8988T (cell line): ENCODE measurements at regions not wholly inside any gene's neighbourhood (a gene's known extent, or its start where the extent isn't known, plus 50 kb on each side); places are given as distances from the start of the nearest gene placed in this dataset.

ENCODE experiments used
- DNase-seq: peaks from one replicate; pipeline ENCODE4 v3.0.0; 2011

DNA sequence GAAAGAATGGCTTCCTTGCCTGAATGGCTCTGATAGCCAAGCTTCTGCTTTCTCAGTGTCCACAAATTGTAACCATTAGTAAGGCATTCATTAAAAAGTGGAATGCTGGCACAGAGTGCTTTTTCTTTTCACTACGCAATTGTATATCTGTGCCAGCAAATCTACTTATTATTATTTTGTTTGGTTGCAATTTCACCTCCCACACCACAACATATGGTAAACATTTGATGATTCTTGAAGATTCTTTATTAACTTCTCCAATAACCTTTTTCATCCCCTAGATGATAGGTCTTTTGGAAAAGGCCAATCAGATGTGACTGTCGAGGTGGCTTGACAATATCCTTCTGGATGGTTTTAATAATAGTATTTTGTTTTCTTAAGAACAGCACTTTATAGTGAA lies 234.1 kb downstream of the TMEM38B start:
- DNase-seq: no peak

DNA sequence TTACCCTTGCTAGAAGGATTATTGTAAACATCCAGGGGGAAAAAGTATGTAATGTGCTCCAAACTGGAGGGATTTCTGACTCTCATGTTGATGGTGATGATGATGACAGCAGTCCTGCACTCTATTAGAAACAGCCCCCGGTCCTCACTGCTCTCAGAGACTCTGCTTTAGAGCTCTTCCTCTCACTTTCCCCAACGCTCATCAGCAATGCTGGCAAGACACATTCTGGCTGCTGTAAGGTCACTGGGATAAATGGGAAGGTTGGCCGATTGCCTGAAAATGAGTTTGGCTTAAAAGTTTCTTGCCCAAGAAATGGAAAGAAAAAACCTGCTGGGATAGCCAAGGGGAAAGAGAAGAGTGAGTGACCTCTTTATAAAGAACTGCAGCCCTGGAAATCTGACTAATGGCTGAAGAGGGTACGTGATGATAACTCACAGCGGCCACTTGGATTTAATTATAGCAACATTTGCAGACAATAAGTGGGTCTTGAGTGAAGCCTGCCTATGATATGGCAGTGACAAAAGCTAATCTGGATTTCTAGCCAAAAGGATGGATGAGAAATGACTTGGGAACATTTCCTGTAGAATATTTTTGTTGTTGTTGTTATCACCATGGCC lies 235.8 kb downstream of the TMEM38B start:
- DNase-seq: no peak

DNA sequence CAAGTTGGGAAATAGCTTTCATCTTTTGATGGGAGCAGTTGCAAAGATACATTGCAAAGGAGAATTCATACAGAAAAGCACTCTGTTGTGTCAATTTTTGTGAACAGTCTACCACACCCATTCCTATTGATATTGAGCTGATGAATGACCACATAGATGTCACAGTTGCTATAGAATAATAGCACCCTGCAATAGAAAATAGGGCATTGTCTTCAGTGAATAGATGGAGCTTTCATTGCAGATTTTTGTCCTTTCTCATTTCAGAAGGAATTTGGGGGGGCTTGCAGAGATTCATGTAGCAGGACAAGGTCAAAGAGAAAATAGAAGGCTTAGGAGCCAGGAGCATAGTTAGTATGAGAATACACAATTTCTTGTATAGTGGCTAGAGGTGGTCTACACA lies 237.9 kb downstream of the TMEM38B start:
- no peak for DNase-seq

DNA sequence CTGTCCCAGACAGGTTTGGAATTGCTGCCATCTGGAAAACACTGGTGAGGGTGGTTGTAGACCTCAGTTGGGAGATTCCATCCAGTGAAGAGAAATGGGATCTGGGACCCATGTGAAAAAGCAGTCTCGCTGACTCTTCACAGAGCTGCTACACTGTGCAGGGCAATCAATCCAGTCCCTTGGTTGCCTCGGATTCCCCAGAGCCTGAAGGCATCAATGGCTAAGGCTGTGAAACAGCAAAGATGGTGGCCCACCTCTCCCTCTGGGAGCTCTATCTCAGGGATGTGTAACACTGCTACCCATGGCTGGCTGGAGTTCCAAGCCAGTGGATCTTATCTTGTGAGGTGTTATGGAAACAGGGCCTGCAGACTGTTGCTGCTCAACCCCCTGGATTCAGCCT lies 256.1 kb downstream of the TMEM38B start:
- DNase-seq: no peak

DNA sequence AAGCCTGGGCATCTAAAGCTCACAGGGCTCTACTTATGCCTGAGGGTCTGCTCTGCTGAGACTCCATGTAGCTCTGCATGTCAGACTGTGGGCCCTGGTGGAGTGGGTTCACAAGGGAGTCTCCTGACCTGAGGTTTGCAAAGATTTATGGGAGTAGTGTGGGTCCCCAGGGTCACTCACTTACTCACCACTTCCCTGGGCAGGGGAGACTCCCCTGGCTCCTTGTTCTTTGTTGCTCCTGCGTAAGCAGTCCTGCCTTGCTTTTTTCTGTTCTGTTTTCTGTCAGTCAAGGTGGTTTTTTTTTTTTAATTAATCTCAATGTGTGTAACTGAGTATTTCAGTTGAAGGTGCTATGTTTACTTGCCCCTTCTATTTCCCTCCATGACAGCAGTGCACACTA lies 256.6 kb downstream of the TMEM38B start:
- no peak for DNase-seq

DNA sequence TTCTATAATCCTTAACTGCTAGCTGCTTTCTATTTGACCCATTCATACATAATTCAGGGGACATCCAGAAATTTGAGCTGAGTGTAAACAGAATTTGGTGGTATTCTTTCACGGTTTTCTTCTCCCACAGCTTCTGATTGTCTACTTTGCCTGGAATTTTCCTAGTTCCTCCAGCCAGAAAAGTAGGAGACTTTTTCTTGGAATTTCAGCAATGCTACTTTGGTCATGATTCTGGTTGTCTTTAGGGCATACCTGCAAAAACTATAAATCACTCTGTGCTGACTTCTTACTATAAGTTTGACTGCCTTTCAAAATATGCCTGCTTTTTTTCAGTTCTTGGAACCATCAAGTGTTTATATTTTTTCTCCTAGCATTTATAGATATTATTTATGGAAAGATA lies 260.2 kb downstream of the TMEM38B start:
- DNase-seq: no peak

DNA sequence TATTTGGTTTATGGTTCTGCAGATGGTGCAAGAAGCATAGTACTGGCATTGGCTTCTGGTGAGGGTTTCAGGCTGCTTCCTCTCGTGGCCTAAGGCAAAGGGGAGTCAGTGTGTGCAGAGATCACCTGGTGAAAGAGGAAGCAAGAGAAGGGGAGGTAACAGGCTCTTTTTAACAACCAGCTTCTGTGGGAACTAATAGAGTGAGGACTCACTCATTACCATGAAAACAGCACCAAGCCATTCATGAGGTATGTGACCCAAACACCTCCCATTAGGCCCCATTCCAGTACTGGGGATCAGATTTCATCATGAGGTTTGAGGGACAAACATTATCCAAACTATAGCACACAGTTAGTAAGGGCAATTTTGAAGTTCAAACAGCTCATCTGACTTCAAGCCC lies 263.5 kb downstream of the TMEM38B start:
- DNase-seq: no peak

DNA sequence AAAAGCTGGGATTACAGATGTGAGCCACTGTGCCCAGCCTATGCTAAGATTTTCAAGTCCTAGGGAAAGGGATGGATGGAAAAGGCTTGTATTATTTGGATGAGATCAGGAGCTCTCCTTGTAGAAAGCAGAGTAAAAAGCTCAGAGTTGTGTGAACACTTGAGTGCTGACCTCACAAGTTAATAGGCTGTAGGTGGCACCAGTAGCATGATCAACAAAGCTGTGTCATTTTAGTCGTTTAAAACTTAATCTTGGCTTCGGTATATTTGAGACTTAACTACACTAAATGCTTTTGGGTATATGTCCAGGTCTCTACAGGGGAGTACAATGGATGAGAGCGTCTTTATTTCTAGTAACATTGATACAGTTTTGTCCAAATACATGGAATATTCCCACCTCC lies 264.2 kb downstream of the TMEM38B start:
- DNase-seq: no peak

DNA sequence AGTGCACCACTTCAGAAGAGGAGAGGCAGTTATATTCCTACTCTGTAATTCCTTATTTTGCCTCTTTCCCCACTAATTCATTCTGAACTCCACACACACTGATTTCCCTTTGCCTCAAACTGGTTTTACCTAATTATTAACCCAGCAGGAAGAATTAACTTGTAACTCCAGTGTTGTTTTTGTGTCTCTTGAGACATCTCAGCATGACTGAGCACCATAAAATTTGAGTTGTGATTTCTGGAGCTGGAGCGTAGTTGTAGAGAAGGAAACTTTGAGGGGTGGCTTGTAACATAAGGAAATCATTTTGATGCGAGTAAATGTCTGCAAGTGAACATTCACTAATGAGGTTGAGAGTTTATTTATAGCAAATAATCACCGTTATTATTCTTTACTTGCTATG lies 265.2 kb downstream of the TMEM38B start:
- no peak for DNase-seq

DNA sequence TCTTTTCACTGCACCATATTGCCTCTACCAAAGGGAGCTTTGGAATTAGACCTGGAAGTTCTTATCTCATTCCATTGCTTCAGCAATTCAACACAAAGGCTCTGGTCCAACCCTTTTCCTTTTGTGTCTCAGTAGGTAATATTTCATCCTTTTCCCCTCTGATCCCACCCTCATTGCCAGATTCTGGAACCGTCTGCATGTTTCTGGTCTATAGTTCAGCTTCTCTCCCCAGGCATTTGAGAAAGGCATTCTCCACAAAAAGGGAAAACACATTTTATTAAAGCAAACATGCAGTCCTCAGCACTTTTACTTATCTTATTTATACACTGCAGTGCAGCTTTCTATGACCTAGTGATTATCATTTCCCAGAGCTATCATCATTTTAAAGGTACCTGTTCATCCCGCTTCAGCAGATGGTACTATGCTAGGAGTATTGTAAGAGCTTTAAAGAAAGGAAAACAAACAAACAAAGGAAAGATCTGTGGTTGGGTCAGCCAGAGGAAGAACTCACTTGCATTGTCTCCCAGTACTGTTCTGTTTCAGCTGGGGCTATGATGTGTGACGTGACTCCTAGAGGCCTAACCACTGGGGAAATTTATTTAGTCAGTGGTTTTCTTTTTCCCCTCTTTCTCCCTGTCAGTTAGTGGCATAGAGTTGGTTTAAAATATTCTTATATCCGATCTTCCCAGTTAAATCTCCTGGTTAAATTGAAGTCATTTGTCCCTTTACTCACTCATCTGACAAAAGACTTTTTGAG lies 269.2 kb downstream of the TMEM38B start:
- DNase-seq: no peak

DNA sequence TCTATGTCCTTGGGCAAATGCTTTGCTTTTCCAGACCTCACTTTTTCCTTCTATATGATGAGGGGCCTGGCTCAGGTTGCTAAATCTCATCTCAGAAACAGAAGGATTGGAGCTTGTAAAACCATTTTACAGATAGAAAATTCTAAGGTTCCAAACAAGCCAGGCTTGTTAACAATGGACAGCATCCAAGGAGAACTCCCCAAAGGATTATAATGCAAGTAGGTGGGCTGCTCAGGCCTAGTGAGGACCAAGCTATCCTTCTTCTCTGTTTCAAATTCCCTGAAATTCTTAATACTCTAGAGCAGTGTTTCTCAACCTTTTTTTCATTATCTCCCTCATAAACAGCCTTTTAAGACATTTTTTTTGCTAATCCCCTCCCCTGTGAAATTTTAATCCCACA lies 269.8 kb downstream of the TMEM38B start:
- no peak for DNase-seq

DNA sequence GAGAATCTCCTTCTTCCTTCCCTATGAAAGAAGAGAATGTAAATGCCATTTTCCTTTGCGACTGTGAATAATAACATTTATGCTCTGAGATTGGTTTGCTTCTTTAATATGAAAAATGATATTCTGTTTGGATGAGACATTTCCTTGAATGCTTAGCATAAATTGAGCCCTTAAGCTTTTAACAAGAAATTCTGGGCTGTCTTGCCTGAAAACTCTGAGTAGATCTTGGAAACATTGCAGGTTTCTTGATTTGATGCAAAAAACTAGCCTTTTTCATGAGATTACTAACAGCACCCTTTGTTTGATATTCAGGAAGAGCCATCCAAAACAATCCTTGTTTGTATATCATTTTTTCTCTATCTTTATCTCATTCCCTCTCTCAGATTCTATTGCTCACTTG lies 272.5 kb downstream of the TMEM38B start:
- no peak for DNase-seq

DNA sequence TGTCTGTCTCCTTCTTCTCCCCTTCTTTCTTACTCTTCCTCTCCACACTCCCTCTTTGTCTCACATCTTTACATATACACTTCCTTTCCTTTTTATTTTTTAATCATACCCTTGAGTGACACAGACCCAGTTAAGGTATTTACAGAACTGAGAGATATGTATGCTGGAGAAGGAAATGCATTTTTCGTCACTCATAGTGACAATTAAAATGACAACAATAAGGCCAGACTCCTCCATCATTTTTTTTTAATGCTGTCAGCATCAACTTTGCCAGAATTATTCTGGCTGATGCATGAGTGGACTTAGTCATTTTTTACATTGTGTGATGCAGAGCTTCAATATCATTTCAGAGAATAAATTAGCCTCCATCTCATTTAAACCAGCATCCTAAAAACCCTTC lies 272.9 kb downstream of the TMEM38B start:
- DNase-seq: no peak

DNA sequence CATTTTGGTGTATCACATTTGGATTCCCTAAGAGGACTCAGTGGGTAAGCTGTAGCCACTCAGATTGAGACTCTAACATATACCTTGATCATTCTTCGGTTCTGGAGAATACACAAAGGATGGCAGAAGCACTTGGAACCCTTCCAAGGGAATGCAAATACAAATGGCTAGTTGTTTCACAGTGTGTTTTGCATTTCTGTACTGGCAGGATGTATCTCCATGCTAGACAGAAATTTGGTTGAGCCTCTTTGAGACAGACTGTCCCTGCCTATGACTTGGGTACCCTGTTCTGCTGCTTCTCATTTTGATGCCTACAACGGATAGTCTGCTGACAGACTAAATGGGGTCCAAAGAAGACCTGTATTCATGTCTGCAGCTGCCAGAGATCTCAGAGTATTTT lies 273.5 kb downstream of the TMEM38B start:
- no peak for DNase-seq

DNA sequence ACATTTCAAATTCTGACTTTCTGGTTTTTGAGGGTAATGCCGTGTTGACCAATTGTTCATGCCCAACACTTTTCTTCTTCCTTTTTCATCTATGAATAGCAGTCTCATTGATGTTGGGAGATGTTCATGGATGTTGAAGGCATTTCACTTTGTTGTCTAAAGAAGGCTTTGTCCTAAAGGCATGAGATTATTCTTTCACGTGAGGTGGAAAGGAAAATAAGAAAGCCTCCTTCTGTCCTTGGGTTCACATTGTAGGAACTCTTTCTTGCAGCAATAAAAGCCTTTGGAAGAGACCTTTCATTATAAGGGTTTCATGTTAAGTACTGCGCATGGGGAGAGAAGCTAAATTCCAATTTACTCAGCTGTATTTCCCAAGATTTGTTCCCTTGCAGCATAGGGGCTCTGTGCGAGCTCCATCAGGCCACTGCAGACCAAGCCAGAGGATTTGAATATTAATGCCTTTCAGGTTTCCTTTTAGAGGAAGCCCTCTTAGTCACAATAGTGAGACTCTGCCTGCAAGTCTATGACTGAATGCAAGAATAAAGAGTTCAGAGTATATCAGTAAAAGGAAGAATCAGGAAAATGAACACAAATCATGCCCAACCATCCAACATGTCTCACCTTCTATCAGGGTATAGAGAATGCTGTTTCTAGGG lies 274.6 kb downstream of the TMEM38B start:
- no peak for DNase-seq

DNA sequence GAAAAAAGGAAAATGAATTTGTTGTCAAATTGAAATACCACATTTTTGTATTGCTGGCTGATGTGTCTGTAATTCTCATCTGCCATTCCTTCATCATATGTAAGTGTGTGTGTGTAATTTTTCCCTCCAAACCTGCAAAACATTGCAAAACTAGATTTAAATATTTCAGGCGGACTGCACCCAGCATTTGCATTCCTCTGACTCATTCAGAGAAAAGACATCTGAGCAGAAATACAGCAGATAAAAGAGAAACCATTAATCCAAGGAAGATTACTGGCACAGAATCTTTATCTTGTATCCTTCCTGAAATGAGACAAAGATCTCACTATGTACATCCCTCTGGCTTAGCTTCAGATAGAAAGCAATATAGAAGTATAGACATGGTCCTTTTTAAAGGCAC lies 275.3 kb downstream of the TMEM38B start:
- DNase-seq: no peak

DNA sequence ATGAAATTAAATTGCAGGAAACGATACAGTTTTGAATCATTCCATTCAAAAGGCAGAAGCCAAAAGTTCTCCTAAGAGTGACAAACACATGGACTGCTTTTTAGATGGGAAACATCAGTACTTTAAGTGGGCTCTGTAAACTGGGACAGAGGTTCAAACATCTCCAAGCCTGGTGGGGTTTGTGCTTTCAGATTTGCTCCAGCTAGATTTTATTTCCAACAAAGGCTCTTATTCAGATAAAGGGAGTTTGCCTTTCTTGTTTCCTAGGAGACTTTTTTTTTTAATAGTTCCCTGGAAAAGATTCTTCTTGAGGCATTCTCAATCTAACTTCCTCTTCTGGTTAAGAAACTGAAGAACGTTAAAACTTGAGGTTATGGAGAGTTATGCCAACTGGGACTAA lies 277.6 kb downstream of the TMEM38B start:
- no peak for DNase-seq

DNA sequence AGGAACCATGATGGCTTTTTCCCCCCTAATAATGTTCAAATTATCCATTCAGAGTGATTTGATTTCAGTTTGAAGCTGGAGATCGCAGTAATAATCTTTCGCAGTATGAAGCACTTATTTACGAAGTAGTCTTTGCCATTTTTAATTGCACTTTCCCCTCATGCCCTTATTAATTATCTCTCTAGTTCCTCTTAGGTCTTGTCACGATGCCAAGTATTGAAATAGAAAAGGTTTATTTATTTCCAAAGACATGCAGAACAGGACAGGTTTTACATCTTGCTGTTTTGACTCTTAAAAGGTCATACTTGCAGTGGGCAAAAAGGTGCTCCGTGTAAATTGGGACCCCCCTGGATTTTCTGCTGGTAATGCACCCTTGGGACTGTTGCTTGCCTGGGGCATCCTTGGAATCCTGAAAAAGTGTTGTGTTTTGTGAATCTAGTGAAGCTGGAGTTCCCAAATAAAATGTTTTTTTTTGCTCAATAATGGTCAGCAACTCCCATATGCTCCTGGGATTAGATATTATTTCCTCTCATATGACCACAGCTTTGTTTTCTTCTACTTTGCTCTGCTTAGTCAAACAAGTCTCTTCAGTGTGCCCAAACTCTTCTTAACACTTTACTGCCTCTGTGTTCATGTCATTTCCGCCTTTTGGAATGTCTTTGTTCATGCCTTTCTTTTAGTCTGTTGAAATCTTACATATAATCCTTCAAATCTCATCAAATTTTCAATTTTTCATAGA lies 278.3 kb downstream of the TMEM38B start:
- no peak for DNase-seq

DNA sequence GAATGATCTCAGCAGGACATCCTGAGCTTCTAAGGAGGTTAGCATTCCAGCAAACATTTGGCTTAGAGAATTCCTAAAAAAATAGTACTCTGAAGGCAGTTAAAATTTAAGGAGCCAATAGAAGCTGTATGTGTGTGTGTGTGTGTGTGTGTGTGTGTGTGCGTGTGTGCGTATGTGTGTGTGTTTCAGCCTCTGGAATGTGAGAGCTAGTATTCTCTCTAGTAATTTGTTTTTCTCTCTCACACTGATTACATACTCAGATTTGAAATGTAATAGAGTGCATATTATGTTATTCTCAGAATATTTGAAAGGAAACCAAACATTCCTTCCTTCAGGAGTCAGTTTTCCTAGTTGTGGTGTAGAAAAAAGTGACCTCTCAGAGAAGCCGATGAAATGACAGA lies 279.6 kb downstream of the TMEM38B start:
- no peak for DNase-seq

DNA sequence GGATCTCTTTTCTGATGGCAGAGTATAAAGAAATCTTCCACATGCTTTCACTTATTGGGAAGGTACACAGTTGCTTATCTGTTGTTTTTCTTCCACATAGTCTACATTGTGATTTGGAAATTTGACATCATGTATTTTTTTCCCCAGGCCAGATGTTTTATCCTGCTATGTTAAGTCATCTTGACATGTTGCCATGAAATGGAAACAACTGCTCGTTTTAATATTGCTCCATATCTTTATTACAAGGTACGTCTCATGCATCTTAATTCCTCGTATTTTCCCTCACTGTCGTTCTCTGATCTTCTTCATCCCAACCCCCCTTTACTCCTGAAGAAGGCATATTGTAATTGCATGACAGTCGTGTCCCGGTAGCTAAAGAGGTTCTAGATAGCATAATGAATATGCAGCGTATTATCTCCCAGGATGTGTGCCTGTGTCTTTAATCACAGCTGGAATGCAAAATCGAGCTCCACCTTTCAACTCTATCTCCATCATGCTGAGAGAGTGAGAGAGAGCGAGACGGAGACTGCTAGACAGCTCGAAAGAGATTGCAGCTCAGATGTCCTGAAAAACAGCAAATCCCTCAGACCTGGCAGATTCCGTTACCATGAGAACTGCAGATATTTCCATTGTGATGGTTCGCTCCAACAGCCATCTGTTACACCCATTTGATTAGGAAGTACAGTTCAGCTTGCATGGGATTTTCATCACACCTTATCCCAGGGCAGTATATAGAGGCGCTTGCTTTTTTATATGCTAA lies 281.7 kb downstream of the TMEM38B start:
- no peak for DNase-seq

DNA sequence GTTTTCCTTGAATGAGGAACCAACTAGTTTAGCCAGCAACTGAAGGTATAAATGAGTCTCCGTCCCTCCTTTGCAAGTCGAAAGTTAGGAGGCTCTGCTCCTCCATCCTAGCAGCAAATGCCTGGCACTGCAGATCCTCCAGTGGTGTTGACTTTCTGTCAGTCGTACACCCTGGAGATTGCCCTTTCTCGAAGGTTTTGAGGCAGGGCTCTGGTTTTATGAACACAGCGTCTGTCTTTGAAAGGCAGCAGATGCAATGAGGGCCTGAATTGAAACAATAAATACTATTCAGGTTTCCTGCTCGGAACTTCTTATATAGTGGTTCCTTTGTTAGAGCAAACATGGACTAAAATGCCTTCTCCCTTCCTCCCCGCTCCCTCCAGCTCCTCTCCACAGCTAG lies 284.0 kb downstream of the TMEM38B start:
- no peak for DNase-seq

DNA sequence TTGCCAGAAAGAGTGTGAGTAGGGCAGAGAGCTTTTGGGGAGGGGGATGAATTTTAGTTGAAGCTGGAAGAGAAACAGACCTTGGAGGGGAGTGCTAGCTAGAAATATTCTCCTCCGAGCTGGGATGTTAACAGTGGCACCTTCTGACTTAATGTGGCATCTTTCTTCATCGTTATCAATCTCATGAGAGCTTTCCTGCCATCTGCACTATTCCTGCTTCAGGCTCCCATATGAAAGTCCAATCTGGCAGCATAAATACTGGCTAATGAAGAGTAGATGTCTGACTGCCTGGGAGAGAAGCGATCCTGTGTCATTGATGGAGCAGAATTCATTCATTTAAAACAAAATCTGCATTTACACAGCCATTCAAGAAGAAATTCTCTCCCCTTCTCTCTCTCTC lies 284.5 kb downstream of the TMEM38B start:
- no peak for DNase-seq

DNA sequence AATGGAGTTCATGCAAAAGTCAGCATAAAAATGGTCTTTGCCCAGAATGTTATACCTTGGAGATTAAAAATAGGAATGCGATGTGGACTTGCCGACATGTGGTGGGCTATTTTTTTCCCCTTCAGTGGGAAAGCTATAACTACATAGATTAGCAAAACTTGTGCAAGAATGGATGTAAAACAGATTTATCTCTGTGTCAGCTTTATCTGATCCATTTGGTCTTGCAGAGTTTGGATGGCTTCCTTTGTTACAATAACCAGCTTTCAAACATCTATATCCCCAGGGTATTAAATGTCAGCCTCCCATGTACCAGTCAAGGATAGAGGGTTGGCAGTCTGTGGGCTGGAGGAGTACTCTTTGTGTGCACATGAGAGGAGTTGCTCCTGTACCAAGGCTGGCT lies 284.9 kb downstream of the TMEM38B start:
- DNase-seq: no peak
